C4-2B (cell line): ENCODE measurements at regions not wholly inside any gene's neighbourhood (a gene's known extent, or its start where the extent isn't known, plus 50 kb on each side); places are given as distances from the start of the nearest gene placed in this dataset.

Experiments
- H3K27ac ChIP-seq: fragments of 450-650 bp; 2 replicates; pipeline ENCODE4 v1.5.1; 2017
- ZFX ChIP-seq: fragments of 450-650 bp; IDR thresholded peaks from 2 replicates; pipeline ENCODE4 v1.6.1; 2017
- TF ChIP-seq, protein P1 (sequence below): fragments of 450-650 bp; conservative IDR thresholded peaks from 2 replicates; pipeline ENCODE4 v1.5.1; 2017; ENCODE audit warnings: mild to moderate bottlenecking

DNA sequence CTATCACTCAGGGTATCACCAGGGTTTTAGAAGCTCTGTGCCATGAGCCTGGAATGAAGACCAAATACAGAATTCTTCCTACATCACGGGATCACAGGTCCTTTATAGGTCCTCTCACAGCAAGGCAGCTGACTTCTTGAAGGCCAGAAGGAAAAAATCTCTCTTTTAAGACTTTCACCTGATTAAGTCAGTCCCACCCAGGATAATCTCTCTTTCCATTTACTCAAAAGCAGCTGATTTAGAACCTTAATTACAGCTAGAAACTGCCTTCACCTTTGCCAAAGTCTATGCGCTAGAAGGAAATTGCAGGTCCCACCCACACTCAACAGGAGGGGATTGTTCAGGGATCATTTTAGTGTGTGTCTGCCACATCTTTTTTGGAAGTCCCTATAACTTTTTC lies 135.1 kb downstream of the RAB11FIP2 start:
- TF ChIP-seq ZFX, result no peak

DNA sequence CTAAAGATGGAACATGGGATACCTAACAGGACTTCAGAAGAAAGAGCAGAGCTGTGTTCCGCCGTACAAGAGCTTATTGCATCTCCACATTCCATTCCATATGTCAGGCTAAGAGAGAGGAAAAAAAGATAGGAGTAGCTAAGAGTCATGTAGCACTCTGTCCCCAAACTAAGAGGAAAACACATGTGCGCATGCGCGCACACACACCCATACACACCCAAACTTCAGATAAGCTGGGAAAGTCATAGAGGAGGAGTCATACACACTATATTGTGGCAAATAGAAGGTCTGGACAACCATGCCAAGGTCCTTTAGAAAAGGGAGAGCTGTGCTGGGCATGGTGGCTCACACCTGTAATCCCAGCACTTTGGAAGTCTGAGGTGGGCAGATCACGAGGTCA lies 132.4 kb downstream of the RAB11FIP2 start:
- TF ChIP-seq ZFX, result no peak
- TF ChIP-seq, protein P1, sequence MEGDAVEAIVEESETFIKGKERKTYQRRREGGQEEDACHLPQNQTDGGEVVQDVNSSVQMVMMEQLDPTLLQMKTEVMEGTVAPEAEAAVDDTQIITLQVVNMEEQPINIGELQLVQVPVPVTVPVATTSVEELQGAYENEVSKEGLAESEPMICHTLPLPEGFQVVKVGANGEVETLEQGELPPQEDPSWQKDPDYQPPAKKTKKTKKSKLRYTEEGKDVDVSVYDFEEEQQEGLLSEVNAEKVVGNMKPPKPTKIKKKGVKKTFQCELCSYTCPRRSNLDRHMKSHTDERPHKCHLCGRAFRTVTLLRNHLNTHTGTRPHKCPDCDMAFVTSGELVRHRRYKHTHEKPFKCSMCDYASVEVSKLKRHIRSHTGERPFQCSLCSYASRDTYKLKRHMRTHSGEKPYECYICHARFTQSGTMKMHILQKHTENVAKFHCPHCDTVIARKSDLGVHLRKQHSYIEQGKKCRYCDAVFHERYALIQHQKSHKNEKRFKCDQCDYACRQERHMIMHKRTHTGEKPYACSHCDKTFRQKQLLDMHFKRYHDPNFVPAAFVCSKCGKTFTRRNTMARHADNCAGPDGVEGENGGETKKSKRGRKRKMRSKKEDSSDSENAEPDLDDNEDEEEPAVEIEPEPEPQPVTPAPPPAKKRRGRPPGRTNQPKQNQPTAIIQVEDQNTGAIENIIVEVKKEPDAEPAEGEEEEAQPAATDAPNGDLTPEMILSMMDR, result no peak
- H3K27ac ChIP-seq, result no peak overlapping the region

More for the DNA sequence above, 135.1 kb downstream of the RAB11FIP2 start:
- no peak overlapping the region for H3K27ac ChIP-seq

DNA sequence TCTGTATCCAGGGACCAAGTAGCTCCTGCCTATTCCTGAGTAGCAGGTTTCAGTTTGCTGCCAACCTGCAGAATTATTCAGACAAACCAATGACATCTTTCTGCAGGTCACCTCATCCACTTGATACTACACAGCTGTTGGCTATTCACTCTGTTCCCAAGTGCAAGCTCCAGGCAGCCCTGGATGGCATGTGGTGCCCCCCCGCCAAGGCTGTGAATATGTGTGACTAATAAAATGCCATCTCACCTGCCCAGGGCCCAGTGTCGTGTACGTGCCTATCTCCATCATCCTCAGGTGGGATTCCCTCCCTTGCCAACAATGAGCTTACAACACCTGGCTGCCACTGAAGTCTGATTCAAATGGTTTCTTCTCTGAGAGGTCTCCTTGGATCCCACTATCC lies 125.8 kb downstream of the RAB11FIP2 start:
- TF ChIP-seq ZFX, result no peak
- TF ChIP-seq, protein P1, result no peak
- no peak overlapping the region for H3K27ac ChIP-seq

DNA sequence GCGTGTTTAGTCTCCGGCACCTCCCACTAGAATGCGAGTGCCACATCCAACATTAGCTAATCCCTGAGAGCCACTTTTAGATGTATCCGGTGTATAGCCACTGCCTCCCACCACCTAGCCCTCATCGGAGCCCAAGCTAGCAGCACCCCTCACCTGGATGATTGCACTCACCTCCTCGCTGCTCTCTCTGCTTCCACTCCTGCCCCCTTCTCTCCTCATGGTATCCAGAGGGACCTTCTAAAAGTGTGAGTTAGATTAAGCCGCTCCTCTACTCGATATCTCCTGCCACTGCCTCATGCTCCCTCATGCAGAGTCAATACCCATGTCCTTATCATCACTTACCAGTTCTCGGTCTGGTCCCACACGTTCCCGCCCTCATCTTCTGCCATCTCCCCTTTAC lies 125.3 kb downstream of the RAB11FIP2 start:
- TF ChIP-seq ZFX, result no peak
- TF ChIP-seq, protein P1, result no peak
- no peak overlapping the region for H3K27ac ChIP-seq

DNA sequence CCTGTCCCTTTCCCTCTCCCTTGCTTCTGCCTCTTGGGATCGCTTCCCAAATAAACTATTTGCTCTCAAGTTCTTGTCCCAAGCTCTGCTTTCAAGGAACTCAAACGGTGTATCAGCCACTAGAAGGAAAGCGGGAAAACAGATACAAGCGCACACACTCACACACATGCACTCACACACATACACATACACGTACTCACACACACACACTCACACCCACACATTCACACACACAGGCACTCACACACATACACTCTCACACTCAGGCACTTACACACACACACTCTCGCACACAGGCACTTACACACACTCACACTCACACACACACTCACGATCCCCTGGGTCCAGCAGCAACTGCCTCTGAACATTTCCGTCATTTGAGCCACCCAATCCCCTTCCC lies 121.9 kb downstream of the RAB11FIP2 start:
- H3K27ac ChIP-seq, result no peak overlapping the region
- TF ChIP-seq ZFX, result no peak

DNA sequence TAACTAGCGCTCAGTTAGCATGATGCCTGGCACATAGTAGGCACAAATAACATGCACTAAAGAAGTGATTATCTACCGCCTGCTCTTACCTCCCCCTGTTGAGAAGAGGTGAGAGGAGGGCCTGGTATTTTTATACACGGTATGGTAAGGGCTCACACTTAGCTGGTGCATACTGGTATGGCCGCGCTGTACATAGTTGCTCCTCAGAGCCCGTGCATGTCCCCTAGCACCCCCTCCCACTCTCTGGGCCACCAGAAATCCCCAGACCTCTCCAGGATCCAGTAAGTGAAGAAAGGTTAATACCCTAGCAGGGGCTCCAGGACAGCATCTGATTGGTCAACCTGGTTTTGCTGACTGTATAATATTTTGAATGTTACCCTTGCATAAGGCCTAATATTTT lies 121.4 kb downstream of the RAB11FIP2 start:
- no peak for TF ChIP-seq ZFX
- TF ChIP-seq, protein P1, result no peak
- no peak overlapping the region for H3K27ac ChIP-seq

DNA sequence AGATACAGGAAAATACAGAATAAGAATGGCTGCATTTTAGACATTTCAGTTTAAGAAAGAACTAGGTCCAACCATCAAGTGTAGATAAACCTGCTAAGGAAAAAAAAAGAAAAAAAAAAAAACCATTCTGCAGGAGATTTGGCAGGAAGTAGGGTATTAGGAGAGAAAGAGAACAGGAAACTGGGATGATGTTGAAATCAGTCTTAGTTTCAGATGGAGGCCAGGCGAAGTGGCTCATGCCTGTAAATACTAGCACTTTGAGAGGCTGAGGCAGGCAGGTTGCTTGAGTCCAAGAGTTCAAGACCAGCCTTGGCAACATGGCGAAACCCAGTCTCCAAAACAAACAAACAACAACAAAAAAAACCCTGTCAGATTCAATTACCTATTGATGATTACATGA lies 120.2 kb downstream of the RAB11FIP2 start:
- no peak for TF ChIP-seq ZFX
- TF ChIP-seq, protein P1, result no peak
- H3K27ac ChIP-seq, result no peak overlapping the region

DNA sequence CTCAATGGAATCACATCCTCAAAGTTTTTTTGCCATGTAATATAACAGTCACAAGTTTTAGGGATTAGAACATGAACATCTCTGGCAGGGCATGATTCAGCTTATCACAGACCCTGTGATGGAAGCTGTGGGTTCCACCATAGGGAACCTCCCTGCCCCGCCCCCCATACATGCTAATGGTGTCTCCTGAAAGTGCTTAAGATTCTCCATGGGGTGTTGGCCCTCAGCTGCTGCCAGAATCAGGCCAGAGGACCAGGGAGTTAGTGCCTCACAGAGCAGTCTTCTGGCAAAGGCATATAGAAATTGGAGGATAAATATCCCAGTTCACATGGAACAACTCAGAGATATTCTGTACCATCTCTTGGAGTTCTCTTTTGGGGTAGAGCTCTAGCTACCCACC lies 119.4 kb downstream of the RAB11FIP2 start:
- no peak overlapping the region for H3K27ac ChIP-seq
- TF ChIP-seq, protein P1, result no peak
- no peak for TF ChIP-seq ZFX

DNA sequence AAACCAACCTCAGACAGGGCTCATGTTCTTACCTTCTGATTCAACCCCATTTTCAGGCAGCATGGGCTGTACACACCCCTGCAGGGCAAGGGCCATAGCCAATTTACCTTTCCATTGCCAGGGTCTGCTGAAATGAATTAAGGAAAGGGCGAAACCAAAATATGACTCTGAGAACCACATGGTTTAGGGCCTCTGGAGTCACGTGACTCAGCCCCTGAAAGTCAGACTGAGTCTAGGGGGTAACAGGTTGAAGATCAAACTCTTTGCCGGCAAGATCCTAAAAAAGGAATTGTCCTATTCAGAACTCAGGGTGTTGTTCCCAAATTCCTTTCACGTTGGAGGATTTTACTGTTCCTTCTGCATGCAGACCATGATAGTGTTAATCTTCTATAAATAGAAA lies 118.9 kb downstream of the RAB11FIP2 start:
- H3K27ac ChIP-seq, result no peak overlapping the region

More for the DNA sequence above, 118.9 kb downstream of the RAB11FIP2 start:
- TF ChIP-seq, protein P1, result no peak
- no peak for TF ChIP-seq ZFX
